ENCODE measurements at regions not wholly inside any gene's neighbourhood (a gene's known extent, or its start where the extent isn't known, plus 50 kb on each side); places are given as distances from the start of the nearest gene placed in this dataset.
A peak's percentile ranks its signal among the peaks of the same experiment; 100 is the strongest.

DNA sequence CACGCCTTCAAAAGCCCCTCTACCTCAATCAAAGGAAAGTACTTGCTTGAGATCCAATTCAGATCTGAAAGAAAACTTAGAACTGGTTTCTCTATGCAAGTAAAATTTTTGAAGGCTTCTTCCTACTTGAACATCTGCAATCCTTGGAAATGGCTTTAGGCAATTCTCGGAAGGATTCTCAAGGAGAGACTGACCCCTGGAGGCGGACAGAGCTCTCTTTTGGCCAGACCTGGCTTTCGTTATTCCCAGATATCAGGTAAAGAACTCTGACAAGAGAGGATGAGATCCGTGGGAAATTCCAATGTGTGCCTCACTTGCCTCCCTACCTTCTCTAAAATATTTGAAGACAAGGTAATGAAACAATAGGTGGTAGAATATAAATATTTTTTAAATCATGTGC lies 670.3 kb upstream of the FAM241A start:
- Histone ChIP-seq H3K4me1 (ENCODE audit: control insufficient read depth, insufficient read depth, low read length) (no peaks in the 10 kb centered on the region), H3K27ac (ENCODE audit: low read length) (no peak overlapping the region), H3K9me3 (ENCODE audit: control insufficient read depth, insufficient read depth, low read depth, low read length) (no peaks in the 10 kb centered on the region), H3K27me3 (ENCODE audit: control insufficient read depth, insufficient read depth, low read length) (no peaks in the 10 kb centered on the region), H3K4me3 (ENCODE audit: low read depth in 2 of 2, low read length in 2 of 2) (no peak overlapping the region), H3K36me3 (ENCODE audit: control insufficient read depth, insufficient read depth, low read length) (no peaks in the 10 kb centered on the region)
- ATAC-seq: no peak
- no peak for TF ChIP-seq TCF7L2 (IDR thresholded peaks at IDR 0.05; ENCODE audit: low read depth, low read length)
- TF ChIP-seq, protein P1, sequence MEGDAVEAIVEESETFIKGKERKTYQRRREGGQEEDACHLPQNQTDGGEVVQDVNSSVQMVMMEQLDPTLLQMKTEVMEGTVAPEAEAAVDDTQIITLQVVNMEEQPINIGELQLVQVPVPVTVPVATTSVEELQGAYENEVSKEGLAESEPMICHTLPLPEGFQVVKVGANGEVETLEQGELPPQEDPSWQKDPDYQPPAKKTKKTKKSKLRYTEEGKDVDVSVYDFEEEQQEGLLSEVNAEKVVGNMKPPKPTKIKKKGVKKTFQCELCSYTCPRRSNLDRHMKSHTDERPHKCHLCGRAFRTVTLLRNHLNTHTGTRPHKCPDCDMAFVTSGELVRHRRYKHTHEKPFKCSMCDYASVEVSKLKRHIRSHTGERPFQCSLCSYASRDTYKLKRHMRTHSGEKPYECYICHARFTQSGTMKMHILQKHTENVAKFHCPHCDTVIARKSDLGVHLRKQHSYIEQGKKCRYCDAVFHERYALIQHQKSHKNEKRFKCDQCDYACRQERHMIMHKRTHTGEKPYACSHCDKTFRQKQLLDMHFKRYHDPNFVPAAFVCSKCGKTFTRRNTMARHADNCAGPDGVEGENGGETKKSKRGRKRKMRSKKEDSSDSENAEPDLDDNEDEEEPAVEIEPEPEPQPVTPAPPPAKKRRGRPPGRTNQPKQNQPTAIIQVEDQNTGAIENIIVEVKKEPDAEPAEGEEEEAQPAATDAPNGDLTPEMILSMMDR (IDR thresholded peaks at IDR 0.05): peak; percentile 11; the same call in 1 of the 2 replicates
- in situ Hi-C loops (cut with HindIII; ENCODE audit: low pct_unique_long_range_greater_than_20kb, low sequenced_read_pairs) (no loop called here), intact Hi-C loops (cut with micrococcal nuclease; ENCODE audit: unreplicated experiment) (no loop called here)
- BruUV-seq (replicated peaks): no TSS peak
- ChIA-PET POLR2A (no interaction called here), CTCF (no interaction called here)
- no peak for DNase-seq (ENCODE audit: low read depth, low spot score)

DNA sequence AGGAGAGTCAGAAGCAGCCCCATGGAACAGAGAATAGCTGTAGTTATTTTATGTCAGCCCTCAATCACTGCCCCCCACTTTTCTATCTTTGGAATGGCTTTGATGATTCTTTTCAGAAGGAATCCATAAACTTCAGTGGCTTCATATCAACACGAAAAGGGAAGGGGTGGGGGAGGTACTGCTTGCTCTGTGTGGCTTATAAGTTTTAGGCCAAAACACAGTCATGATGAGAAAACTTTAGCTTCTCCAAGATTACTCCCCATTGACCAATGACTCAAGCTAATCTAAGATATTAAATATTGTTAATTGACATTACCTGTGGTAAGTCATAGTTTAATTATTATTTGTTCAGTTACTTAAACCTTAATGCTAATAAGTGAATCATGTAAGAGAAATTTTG lies 669.6 kb upstream of the FAM241A start:
- ChIA-PET POLR2A (no interaction called here), CTCF (no interaction called here)
- TF ChIP-seq, protein P1 (IDR thresholded peaks at IDR 0.05): no peak
- TF ChIP-seq SIN3A (IDR thresholded peaks at IDR 0.05; ENCODE audit: borderline replicate concordance, insufficient read depth, low read depth, low read length) (no peak), POLR2AphosphoS5 (IDR thresholded peaks at IDR 0.05; ENCODE audit: low read depth, low read length) (no peak), TCF7L2 (IDR thresholded peaks at IDR 0.05; ENCODE audit: low read depth, low read length) (no peak)
- TF ChIP-seq, protein P2, sequence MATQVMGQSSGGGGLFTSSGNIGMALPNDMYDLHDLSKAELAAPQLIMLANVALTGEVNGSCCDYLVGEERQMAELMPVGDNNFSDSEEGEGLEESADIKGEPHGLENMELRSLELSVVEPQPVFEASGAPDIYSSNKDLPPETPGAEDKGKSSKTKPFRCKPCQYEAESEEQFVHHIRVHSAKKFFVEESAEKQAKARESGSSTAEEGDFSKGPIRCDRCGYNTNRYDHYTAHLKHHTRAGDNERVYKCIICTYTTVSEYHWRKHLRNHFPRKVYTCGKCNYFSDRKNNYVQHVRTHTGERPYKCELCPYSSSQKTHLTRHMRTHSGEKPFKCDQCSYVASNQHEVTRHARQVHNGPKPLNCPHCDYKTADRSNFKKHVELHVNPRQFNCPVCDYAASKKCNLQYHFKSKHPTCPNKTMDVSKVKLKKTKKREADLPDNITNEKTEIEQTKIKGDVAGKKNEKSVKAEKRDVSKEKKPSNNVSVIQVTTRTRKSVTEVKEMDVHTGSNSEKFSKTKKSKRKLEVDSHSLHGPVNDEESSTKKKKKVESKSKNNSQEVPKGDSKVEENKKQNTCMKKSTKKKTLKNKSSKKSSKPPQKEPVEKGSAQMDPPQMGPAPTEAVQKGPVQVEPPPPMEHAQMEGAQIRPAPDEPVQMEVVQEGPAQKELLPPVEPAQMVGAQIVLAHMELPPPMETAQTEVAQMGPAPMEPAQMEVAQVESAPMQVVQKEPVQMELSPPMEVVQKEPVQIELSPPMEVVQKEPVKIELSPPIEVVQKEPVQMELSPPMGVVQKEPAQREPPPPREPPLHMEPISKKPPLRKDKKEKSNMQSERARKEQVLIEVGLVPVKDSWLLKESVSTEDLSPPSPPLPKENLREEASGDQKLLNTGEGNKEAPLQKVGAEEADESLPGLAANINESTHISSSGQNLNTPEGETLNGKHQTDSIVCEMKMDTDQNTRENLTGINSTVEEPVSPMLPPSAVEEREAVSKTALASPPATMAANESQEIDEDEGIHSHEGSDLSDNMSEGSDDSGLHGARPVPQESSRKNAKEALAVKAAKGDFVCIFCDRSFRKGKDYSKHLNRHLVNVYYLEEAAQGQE (IDR thresholded peaks at IDR 0.05; ENCODE audit: insufficient read depth in 1 of 2, low read depth in 2 of 2, low read length in 1 of 2): no peak
- intact Hi-C loops (cut with micrococcal nuclease; ENCODE audit: unreplicated experiment) (no loop called here), in situ Hi-C loops (cut with HindIII; ENCODE audit: low pct_unique_long_range_greater_than_20kb, low sequenced_read_pairs) (no loop called here)
- Histone ChIP-seq H3K36me3 (ENCODE audit: control insufficient read depth, insufficient read depth, low read length) (no peaks in the 10 kb centered on the region), H3K4me1 (ENCODE audit: control insufficient read depth, insufficient read depth, low read length) (no peaks in the 10 kb centered on the region), H3K27me3 (ENCODE audit: control insufficient read depth, insufficient read depth, low read length) (no peaks in the 10 kb centered on the region), H3K4me3 (ENCODE audit: low read depth in 2 of 2, low read length in 2 of 2) (no peak overlapping the region), H3K9me3 (ENCODE audit: control insufficient read depth, insufficient read depth, low read depth, low read length) (no peaks in the 10 kb centered on the region), H3K27ac (ENCODE audit: low read length) (no peak overlapping the region)
- DNase-seq (ENCODE audit: low read depth, low spot score) (no peak), ATAC-seq (no peak)
- BruUV-seq (replicated peaks): no TSS peak

DNA sequence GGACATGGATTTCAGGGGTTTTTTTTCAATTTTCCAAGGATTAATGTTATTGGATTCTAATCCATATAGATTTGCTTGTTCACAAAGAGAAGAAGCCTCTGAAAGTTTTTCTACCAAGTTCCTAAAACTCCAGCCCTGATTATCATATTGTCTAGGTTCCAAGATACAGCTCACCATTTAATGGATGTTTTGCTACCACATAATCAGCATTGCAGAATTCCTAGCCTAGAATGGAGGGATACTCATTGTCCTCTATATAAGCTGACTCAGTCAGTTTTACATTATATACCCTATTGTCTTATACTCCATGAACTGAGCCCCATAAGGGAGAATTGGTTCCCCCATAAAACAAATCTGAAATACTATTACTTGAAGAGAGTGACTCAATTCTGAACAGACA lies 664.7 kb upstream of the FAM241A start:
- Histone ChIP-seq H3K27me3 (ENCODE audit: control insufficient read depth, insufficient read depth, low read length) (no peaks in the 10 kb centered on the region), H3K36me3 (ENCODE audit: control insufficient read depth, insufficient read depth, low read length) (no peaks in the 10 kb centered on the region), H3K9me3 (ENCODE audit: control insufficient read depth, insufficient read depth, low read depth, low read length) (no peaks in the 10 kb centered on the region), H3K4me1 (ENCODE audit: control insufficient read depth, insufficient read depth, low read length) (no peaks in the 10 kb centered on the region), H3K4me3 (ENCODE audit: low read depth in 2 of 2, low read length in 2 of 2) (no peak overlapping the region), H3K27ac (ENCODE audit: low read length) (no peak overlapping the region)
- DNase-seq (ENCODE audit: low read depth, low spot score) (no peak), ATAC-seq (no peak)
- CTCF ChIA-PET: no interaction called here
- BruUV-seq (replicated peaks): no TSS peak
- POLR2A ChIA-PET: interaction anchor here (0.6 kb wide), 1 partner anchor 9 kb away, joined by 12 read pairs; no protein-coding TSS in a partner anchor
- intact Hi-C loops (cut with micrococcal nuclease; ENCODE audit: unreplicated experiment): no loop called here
- in situ Hi-C loops (cut with HindIII; ENCODE audit: low pct_unique_long_range_greater_than_20kb, low sequenced_read_pairs): no loop called here
- no peak for TF ChIP-seq POLR2AphosphoS5 (IDR thresholded peaks at IDR 0.05; ENCODE audit: low read depth, low read length)
- TF ChIP-seq, protein P1 (IDR thresholded peaks at IDR 0.05): no peak
- no peak for TF ChIP-seq SIN3A (IDR thresholded peaks at IDR 0.05; ENCODE audit: borderline replicate concordance, insufficient read depth, low read depth, low read length)
- TF ChIP-seq, protein P2 (IDR thresholded peaks at IDR 0.05; ENCODE audit: insufficient read depth in 1 of 2, low read depth in 2 of 2, low read length in 1 of 2): no peak
- TF ChIP-seq TCF7L2 (IDR thresholded peaks at IDR 0.05; ENCODE audit: low read depth, low read length): no peak
